HepG2 (cell line): ENCODE measurements at regions not wholly inside any gene's neighbourhood (a gene's known extent, or its start where the extent isn't known, plus 50 kb on each side); places are given as distances from the start of the nearest gene placed in this dataset.
"Not testable (repeated sequence)": the region's sequence is repeated elsewhere in the genome, so short reads cannot be mapped to it uniquely, and the experiment has no call there.

ENCODE experiments used
- ATAC-seq: fragments of 200-7000 bp; cut with Tn5 transposase; 3 replicates; pipeline ENCODE4 v1.9.1; 2020; ENCODE audit warnings: mild to moderate bottlenecking, moderate library complexity
- BruUV-seq: library from RNA; stranded (reverse); fragments of 400-500 nt; replicated peaks from 2 replicates; lab custom pipeline; 2021; lab: Mats Ljungman, UMichigan
- CTCF ChIA-PET: fragments of 300-600 bp; formaldehyde crosslinking; extraction: SDS; loops from one replicate; lab custom pipeline; 2021; ENCODE audit warnings: low total read pairs, inconsistent platforms, low intra/inter-chr PET ratio; lab: Yijun Ruan, JAX
- POLR2A ChIA-PET: fragments of 350-600 bp; sonication (Branson Sonifier 250); formaldehyde crosslinking; loops from one replicate; lab custom pipeline; 2020; ENCODE audit warnings: antibody characterized with exemption, inconsistent platforms; lab: Yijun Ruan, JAX
- DNase-seq: peaks from one replicate; pipeline ENCODE4 v3.0.0-alpha.2; 2015; ENCODE audit warnings: low spot score
- FAIRE-seq: peaks from 3 replicates; lab custom pipeline; 2011; peaks lifted over from hg19 to GRCh38; lab: Jason Lieb, UNC
- H2AFZ ChIP-seq: one replicate; pipeline ENCODE4 v1.6.1; 2011; ENCODE audit warnings: low read length, inconsistent platforms
- H3K27ac ChIP-seq: fragments of 300-600 bp; 3 replicates; pipeline ENCODE4 v1.8.0; 2011; ENCODE audit warnings: mixed run types, mild to moderate bottlenecking, mixed read lengths, low read length, inconsistent platforms; ENCODE audit not compliant: insufficient read depth; ENCODE audit errors: extremely low read length
- H3K27me3 ChIP-seq, 2 experiments: fragments of 200-600 bp in 1 of 2; 2 replicates in 1 of 2; 3 replicates in 1 of 2; pipeline versions ENCODE4 v1.6.0 to v1.8.0; 2011; ENCODE audit warnings: low read length in 2 of 2, mild to moderate bottlenecking in 2 of 2, moderate library complexity in 2 of 2, inconsistent platforms in 1 of 2; ENCODE audit not compliant: insufficient read depth in 2 of 2, control insufficient read depth in 1 of 2
- H3K36me3 ChIP-seq, 2 experiments: fragments of 200-600 bp in 1 of 2; replicated peaks in 1 of 2; 2 replicates in 1 of 2; 3 replicates in 1 of 2; pipeline versions ENCODE4 v1.5.1 to v1.8.0; 2011; ENCODE audit warnings: low read length in 2 of 2, inconsistent platforms in 1 of 2; ENCODE audit not compliant: insufficient read depth in 2 of 2, control insufficient read depth in 1 of 2
- H3K4me1 ChIP-seq: 2 replicates; pipeline ENCODE4 v1.5.1; 2012; ENCODE audit warnings: low read length, inconsistent platforms; ENCODE audit not compliant: insufficient read depth
- H3K4me2 ChIP-seq: 2 replicates; pipeline ENCODE4 v1.6.0; 2011; ENCODE audit warnings: low read depth, low read length, inconsistent platforms
- H3K4me3 ChIP-seq, 3 experiments: fragments of 200-600 bp in 1 of 3; sonication (generic), shearing (Covaris generic) in 1 of 3; replicated peaks in 1 of 3; 2 replicates each; pipeline ENCODE4 v1.5.1; 2011 to 2016; ENCODE audit warnings: low read length in 3 of 3, inconsistent platforms in 2 of 3, low read depth in 2 of 3, mild to moderate bottlenecking in 2 of 3, control low read depth in 1 of 3, mixed read lengths in 1 of 3; ENCODE audit not compliant: insufficient read depth in 1 of 3
- H3K79me2 ChIP-seq: one replicate; pipeline ENCODE4 v1.6.1; 2011; ENCODE audit warnings: low read length, inconsistent platforms; ENCODE audit not compliant: insufficient read depth
- H3K9ac ChIP-seq: 2 replicates; pipeline ENCODE4 v1.6.0; 2011; ENCODE audit warnings: mild to moderate bottlenecking, low read depth, low read length, inconsistent platforms; ENCODE audit not compliant: insufficient read depth
- H3K9me3 ChIP-seq: 2 replicates; pipeline ENCODE4 v1.5.1; 2012; ENCODE audit warnings: mild to moderate bottlenecking, low read length
- H4K20me1 ChIP-seq: 2 replicates; pipeline ENCODE4 v1.6.0; 2011; ENCODE audit warnings: inconsistent platforms, mild to moderate bottlenecking, low read length, moderate library complexity; ENCODE audit not compliant: insufficient read depth
- GATAD2A ChIP-seq: IDR thresholded peaks from 2 replicates; pipeline ENCODE4 v1.6.1; 2016
- HIC2 ChIP-seq: sonication (generic); formaldehyde crosslinking; IDR thresholded peaks from 2 replicates; pipeline ENCODE4 v1.9.0; 2022; ENCODE audit warnings: low read depth, missing genetic modification reagents
- HNRNPL ChIP-seq: fragments of 200-400 bp; formaldehyde crosslinking; IDR thresholded peaks from 2 replicates; pipeline ENCODE4 v1.6.1; 2017; ENCODE audit warnings: mild to moderate bottlenecking, low read depth, low read length
- HOXA9 ChIP-seq: sonication (generic); formaldehyde crosslinking; IDR thresholded peaks from 2 replicates; pipeline ENCODE4 v1.8.1; 2022; ENCODE audit warnings: missing genetic modification reagents, mild to moderate bottlenecking, moderate library complexity, borderline replicate concordance
- KLF15 ChIP-seq: sonication (generic); formaldehyde crosslinking; IDR thresholded peaks from 2 replicates; pipeline ENCODE4 v1.8.1; 2023; ENCODE audit warnings: borderline replicate concordance, mild to moderate bottlenecking, inconsistent platforms, missing genetic modification reagents, mixed read lengths
- KMT2A ChIP-seq: sonication (generic); formaldehyde crosslinking; IDR thresholded peaks from 2 replicates; pipeline ENCODE4 v1.4.0; 2020; ENCODE audit warnings: missing genetic modification reagents
- MAFF ChIP-seq: IDR thresholded peaks from 2 replicates; pipeline ENCODE4 v1.6.1; 2011; ENCODE audit warnings: low read depth, low read length, improper control_type of control experiment
- MAFK ChIP-seq, 2 experiments: IDR thresholded peaks in 1 of 2; conservative IDR thresholded peaks in 1 of 2; 2 replicates each; pipeline ENCODE4 v1.6.1; 2011; ENCODE audit warnings: improper control_type of control experiment in 2 of 2, low read length in 2 of 2
- MXD3 ChIP-seq: IDR thresholded peaks from 2 replicates; pipeline ENCODE4 v1.6.1; 2016; ENCODE audit warnings: mild to moderate bottlenecking, missing biosample characterization, missing genetic modification reagents
- SALL2 ChIP-seq: sonication (generic); formaldehyde crosslinking; IDR thresholded peaks from 2 replicates; pipeline ENCODE4 v1.8.1; 2023; ENCODE audit warnings: mild to moderate bottlenecking, missing genetic modification reagents, inconsistent platforms
- TEF ChIP-seq: sonication (generic); formaldehyde crosslinking; IDR thresholded peaks from 2 replicates; pipeline ENCODE4 v1.5.0; 2020; ENCODE audit warnings: missing genetic modification reagents
- TP53 ChIP-seq: sonication (generic); formaldehyde crosslinking; conservative IDR thresholded peaks from 2 replicates; pipeline ENCODE4 v1.4.0; 2020; ENCODE audit warnings: missing genetic modification reagents
- ZNF253 ChIP-seq: sonication (generic); formaldehyde crosslinking; IDR thresholded peaks from 2 replicates; pipeline ENCODE4 v1.8.0; 2022; ENCODE audit warnings: mild to moderate bottlenecking, missing genetic modification reagents, borderline replicate concordance
- ZNF841 ChIP-seq: sonication (generic); formaldehyde crosslinking; IDR thresholded peaks from 2 replicates; pipeline ENCODE4 v1.8.1; 2023; ENCODE audit warnings: missing genetic modification reagents, borderline replicate concordance
- WGBS: methylation state at CpG from one replicate; pipeline ENCODE4 v1.1.6; 2017; ENCODE audit warnings: low lambda C conversion rate; 5-methylcytosine and 5-hydroxymethylcytosine counted together
- in situ Hi-C: cut with HindIII; loops from 2 replicates; pipeline ENCODE4 v1.10.0; 2017; ENCODE audit warnings: low pct_unique_long_range_greater_than_20kb; ENCODE audit not compliant: extremely low pct_ligation_motif_present
- intact Hi-C: fragments of 100-400 bp; cut with micrococcal nuclease; formaldehyde crosslinking; loops from one replicate; pipeline ENCODE4 v1.10.0; 2022; ENCODE audit not compliant: unreplicated experiment

- TF ChIP-seq TEF (CRISPR knock-in tag): no peak
- no peak for TF ChIP-seq MXD3
- TF ChIP-seq HIC2 (CRISPR knock-in tag): no peak
- TF ChIP-seq ZNF841: no peak
- TF ChIP-seq HOXA9 (CRISPR knock-in tag): no peak
- TF ChIP-seq ZNF253 (CRISPR knock-in tag): no peak
- no peak for TF ChIP-seq SALL2
- TF ChIP-seq TP53 (CRISPR knock-in tag): no peak
- TF ChIP-seq KLF15: no peak
- TF ChIP-seq HNRNPL: no peak
Measured at GRCh38 chr11:24206511-24206910, 290.3 kb upstream of the LUZP2 start (continued).

- no peak for FAIRE-seq
- Histone ChIP-seq H3K4me1 (no peaks in the 10 kb centered on the region), H3K79me2 (no peaks in the 10 kb centered on the region)
- peak; percentile 88 to 94 for TF ChIP-seq MAFK (conservative IDR thresholded peaks at IDR 0.05 in 1 of 2, IDR thresholded peaks at IDR 0.05 in 1 of 2; ENCODE audit: low read length in 2 of 2)
- no peak for TF ChIP-seq GATAD2A (CRISPR knock-in tag)
- TF ChIP-seq KMT2A (CRISPR knock-in tag): no peak
- TF ChIP-seq MAFF: peak; percentile 91
- TF ChIP-seq, all 625 proteins: peak for 2
- Histone ChIP-seq H3K9me3 (peaks cover 3% of the 10 kb centered on the region; the same call in 1 of the 2 replicates), H4K20me1 (no peaks in the 10 kb centered on the region), H3K4me2 (no peak overlapping the region), H3K36me3 (no peaks in the 10 kb centered on the region), H3K4me3 (no peak overlapping the region), H3K27me3 (no peaks in the 10 kb centered on the region), H3K27ac (no peak overlapping the region), H3K9ac (no peak overlapping the region), H2AFZ (no peak overlapping the region)
- in situ Hi-C loops (no loop called here), intact Hi-C loops (no loop called here)
- BruUV-seq: no TSS peak
- ChIA-PET POLR2A (no interaction called here), CTCF (no interaction called here)
- DNase-seq: no peak
- ATAC-seq: no peak
- WGBS: 0% methylated on average over 1 of the region's 1 CpG
Measured at GRCh38 chr11:24216488-24216887, 280.4 kb upstream of the LUZP2 start.

GRCh38 chr11:24217319-24217718 is 279.5 kb upstream of the LUZP2 start:
- CTCF ChIA-PET, H3K9ac ChIP-seq, H4K20me1 ChIP-seq, H3K4me2 ChIP-seq, ATAC-seq, in situ Hi-C loops, H3K27me3 ChIP-seq, DNase-seq, H3K36me3 ChIP-seq, H2AFZ ChIP-seq, FAIRE-seq, H3K79me2 ChIP-seq, H3K4me1 ChIP-seq, intact Hi-C loops, POLR2A ChIA-PET, H3K9me3 ChIP-seq, H3K4me3 ChIP-seq, BruUV-seq, H3K27ac ChIP-seq: not testable (repeated sequence)
- 0% methylated on average over 3 of the region's 11 CpGs for WGBS
